ENCODE measurements at regions not wholly inside any gene's neighbourhood (a gene's known extent, or its start where the extent isn't known, plus 50 kb on each side); places are given as distances from the start of the nearest gene placed in this dataset.
"Not testable (repeated sequence)": the region's sequence is repeated elsewhere in the genome, so short reads cannot be mapped to it uniquely, and the experiment has no call there.

DNA sequence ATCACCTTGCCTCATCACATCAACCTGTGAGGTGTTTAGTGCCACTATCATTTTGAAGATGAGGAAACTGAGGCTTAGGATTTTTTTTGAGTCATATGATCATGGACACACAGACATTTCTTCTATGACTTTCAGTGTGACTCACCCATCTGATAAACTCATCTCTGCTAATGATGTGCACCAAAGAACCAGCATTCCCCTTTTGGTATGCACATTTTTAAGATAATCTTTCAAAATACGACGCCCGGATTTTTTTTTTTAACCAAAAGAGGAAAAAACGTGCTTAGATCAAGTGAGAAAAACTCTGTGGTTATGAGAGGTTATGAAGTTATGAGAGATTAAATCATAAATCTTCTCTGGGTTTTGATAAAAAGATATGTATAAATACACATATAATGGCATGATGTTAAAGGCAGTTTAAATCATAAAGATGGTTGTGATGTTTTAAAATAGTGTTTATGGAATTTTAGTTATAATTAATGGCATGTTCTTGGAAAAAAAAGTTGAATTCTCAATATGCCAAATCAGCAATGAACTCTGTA, 948.1 kb downstream of the TMTC2 start:
- in situ Hi-C loops (cut with HindIII; ENCODE audit: low sequenced_read_pairs) = no loop called here

DNA sequence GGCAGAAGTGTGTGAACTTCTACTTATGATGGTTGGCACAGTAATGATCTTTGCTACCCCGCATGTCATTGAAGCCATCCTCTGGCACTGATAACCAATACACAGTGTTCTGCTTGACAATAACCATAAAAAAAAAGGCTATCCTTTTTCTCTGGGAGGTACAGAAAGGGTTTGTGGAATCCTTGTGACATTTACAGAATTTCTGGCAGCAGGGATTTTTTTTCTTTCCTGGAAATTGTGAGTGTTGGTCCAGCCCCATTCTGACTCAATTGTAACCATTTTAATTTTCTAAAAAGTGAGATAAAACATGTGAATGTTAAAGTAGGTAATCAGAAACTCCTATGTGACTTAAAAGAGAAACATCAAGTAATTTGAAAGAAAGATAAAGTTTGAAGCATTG, 943.8 kb downstream of the TMTC2 start:
- DNase-seq (ENCODE audit: low spot score) = no peak
- in situ Hi-C loops (cut with HindIII; ENCODE audit: low sequenced_read_pairs) = no loop called here

More for the DNA sequence above, 948.1 kb downstream of the TMTC2 start:
- no peak for DNase-seq (ENCODE audit: low spot score)

DNA sequence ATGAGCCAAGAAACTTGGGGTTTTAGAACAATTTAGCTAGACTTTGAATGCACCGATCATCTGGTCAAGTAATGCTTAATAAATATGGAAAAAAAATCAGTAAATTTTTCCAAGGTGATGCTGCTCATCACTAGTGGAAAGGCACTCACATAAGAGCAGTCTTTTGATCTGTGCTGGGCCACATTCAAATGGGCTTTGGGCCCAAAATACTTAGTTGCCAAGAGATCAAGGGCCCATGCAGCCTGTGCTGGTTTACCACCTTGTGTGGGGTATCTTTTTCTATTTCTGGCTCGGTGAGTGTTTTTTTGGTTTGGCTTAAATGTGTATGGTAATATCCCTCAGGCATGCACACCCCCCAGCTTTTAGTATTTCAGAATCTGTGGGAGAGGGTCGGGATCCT, 943.2 kb downstream of the TMTC2 start:
- no peak for DNase-seq (ENCODE audit: low spot score)
- in situ Hi-C loops (cut with HindIII; ENCODE audit: low sequenced_read_pairs) = no loop called here

DNA sequence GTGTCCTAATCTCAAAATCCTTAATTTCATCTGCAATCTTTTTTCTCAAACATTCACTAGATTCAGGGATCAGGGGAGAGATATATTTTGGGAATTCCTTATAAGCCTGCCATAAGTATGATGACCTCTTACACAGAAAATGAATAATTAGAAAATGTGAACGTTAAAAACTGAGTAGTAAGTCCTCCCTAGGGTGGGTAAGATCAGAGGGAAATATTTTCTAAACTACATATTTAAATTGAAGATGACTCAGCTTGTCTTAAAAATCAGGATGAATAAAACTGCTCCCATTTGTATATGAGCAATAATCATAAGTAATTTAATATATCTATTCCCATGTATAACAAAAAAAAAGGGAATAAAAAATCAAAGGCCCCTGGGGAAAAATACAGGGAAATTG, 935.5 kb downstream of the TMTC2 start:
- no peak for DNase-seq (ENCODE audit: low spot score)
- in situ Hi-C loops (cut with HindIII; ENCODE audit: low sequenced_read_pairs) = no loop called here

DNA sequence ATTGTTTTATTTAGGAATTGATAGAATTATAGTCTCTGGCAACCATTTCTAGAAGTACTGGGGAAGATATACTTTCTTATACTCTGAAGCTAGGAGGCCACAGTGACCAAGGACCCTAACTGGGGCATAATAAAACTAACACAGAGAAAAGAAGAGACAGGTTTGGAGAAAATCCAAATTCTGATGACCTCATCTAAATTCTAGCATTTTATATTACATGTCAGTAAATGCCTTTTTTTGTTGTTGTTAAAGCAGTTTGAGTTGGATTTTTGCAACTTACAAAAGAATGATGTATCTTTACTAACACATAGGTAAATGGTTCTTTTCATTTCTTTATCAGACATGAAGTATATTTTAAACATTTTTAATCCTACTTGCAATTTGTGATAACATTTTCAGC, 933.3 kb downstream of the TMTC2 start:
- in situ Hi-C loops (cut with HindIII; ENCODE audit: low sequenced_read_pairs) = no loop called here
- no peak for DNase-seq (ENCODE audit: low spot score)

DNA sequence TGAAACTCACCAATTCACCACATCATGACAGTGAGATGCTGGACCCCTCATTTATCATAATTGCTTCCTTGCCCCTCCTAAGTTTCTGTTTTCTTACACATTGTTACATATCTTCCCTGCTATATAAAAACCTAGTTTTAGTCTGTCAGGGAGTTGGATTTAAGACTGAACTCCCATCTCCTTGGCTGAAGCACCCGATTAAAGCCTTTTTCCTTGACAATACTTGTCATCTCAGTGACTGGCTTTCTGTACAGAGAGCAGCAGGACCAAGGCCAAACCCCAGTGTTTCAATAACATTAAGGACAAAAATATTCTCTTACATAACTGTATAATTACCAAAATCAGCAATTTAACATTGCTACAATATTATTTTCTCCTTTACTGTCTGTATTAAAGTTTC, 928.4 kb downstream of the TMTC2 start:
- DNase-seq (ENCODE audit: low spot score) = no peak
- in situ Hi-C loops (cut with HindIII; ENCODE audit: low sequenced_read_pairs) = no loop called here

DNA sequence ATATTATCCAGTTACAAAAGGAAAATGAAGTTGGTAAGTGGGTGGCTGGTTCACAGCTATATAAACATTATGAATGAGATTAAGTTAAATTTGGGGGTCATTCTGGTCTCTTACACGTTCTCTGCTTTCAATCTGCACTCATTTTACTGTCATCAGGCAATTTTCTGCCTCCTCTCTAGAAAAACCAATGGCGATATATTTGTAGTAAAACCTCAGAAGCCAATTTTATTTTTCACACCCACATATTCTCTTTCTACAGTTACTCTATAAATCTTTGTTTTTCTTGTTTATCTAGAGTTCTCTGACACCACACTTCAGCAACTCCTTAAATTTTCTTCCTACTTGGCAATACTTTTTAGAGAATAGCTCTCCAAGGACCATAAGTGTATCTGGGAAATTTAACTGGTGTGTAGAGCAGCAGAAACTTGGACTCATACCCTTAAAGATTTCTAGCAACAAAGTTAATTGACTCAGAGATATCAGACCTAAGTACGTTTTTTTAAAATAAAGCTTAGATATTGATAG, 926.9 kb downstream of the TMTC2 start:
- no peak for DNase-seq (ENCODE audit: low spot score)
- in situ Hi-C loops (cut with HindIII; ENCODE audit: low sequenced_read_pairs) = no loop called here

DNA sequence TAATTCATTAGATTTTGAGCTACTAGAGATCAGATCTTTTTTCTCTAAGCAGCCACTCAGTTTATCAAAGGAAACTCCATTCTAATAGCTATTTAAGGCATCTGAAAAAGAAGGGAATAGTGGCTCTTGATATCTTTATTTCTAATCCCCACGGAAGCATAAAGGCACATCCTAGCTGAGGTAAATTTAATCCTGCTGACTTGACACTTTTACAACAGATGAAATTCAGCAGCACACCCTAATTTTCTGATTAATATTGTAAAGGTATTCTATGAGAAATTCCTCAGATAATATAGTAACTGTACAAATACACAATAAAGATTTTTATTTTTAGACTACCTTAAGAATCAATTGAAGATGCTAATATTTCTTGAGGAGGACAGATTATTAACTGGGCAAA, 916.4 kb downstream of the TMTC2 start:
- no peak for DNase-seq (ENCODE audit: low spot score)
- in situ Hi-C loops (cut with HindIII; ENCODE audit: low sequenced_read_pairs) = no loop called here

DNA sequence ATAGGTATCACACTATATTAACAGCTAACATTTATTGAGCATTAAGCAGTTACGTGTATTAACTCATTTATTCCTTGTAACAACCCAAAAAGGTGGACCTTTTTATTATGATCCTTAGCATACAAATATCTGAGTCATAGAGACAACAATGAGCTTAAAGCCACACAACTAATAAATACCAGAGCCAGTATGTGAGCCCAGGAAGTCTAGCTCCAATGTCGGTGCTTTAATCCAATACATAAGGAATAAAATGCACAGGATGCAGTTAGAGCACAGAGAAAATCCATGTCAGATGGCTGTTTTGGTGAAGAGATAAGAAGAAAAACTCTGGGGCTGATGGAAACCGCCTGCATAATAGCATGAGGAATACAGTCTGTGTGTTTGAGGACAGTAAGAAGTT, 888.6 kb downstream of the TMTC2 start:
- in situ Hi-C loops (cut with HindIII; ENCODE audit: low sequenced_read_pairs) = no loop called here
- DNase-seq (ENCODE audit: low spot score) = no peak

DNA sequence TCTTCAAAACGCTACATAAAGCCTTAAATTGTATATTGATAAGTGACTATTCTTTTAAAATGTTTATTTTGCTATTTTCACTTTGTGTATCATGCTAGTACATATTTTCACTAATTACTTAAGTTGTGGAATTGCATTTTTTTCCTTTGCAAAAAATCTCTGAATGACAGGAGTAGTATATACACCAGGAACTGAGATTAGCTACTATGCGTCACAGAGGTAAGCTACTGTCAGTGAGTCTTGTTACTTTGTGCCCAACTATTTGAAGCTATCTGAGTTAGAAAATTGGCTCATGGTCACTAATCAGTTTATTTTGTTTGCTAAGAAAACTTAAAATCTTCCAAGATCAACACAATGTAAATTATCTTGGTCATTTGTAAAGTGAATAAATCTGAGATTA, 887.4 kb downstream of the TMTC2 start:
- no peak for DNase-seq (ENCODE audit: low spot score)
- in situ Hi-C loops (cut with HindIII; ENCODE audit: low sequenced_read_pairs) = no loop called here

DNA sequence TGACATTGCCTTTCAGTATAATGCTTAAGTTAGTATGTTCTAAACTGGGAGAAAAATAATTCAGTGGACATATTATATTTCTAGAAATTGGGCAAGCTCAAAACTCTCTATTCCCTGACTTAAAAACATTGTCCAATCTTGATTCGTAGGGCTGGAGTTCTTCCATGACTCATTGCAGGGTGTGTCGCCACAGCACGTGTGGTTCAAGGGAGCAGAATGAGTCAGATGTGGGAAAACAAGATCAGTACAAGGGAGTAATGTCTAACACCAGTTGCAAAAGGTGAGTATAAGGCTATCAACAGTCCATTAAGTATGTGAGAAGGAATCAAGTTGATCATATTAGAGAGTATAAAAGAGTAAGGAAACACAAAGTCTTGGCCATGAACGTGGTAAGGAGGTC, 887.0 kb downstream of the TMTC2 start:
- in situ Hi-C loops (cut with HindIII; ENCODE audit: low sequenced_read_pairs) = no loop called here
- no peak for DNase-seq (ENCODE audit: low spot score)

DNA sequence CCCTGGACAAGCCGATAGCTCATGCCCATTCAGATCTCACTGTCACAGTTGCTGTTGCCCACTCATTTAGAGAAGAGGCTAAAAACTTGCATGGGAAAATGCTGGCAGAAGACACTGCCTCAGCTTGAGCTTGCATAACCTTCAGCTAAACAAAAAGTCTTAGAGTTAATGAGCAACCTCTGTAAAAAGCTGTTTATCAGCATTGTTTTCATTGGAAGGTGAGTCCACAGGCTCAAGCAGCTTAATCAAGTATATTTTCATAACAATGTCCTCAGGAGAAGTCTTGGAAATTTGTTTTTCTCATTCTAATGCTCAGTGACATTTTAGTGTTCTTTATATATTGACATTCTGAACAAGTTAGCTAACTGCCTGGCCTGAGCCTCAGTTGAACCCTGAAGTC, 872.9 kb downstream of the TMTC2 start:
- in situ Hi-C loops (cut with HindIII; ENCODE audit: low sequenced_read_pairs) = no loop called here
- DNase-seq (ENCODE audit: low spot score) = no peak

DNA sequence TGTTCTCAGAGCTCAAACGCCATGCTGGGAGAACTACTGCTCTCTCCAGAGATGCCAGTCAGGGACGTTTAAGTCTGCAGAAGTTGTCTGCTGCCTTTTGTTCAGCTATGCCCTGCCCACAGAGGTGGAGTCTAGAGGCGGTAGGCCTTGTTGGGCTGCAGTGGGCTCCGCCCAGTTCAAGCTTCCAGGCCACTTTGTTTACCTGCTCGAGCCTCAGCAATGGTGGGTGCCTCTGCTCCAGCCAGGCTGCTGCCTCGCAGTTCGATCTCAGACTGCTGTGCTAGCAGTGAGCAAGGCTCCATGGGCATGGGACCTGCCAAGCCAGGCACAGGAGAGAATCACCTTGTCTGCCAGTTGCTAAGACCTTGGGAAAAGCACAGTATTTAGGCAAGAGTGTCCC, 869.3 kb downstream of the TMTC2 start:
- in situ Hi-C loops (cut with HindIII; ENCODE audit: low sequenced_read_pairs); DNase-seq (ENCODE audit: low spot score): not testable (repeated sequence)

DNA sequence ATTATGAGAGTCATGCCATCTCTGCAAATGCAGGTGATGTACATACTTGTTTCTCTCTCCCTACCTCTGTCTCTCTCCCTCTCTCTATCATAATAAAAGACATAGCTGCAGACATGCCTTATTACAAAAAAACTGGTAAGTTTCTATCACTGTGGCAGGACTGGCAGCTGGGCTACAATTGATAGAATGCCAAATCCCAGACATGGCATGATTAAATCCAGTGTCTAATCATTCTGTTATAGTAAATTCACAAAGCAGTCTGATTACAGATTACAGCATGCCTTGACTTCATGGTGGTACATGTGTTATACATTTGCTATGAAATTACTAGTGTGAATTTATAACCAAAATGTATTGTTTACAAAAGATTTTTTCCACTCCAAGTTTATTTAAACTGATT, 854.7 kb downstream of the TMTC2 start:
- in situ Hi-C loops (cut with HindIII; ENCODE audit: low sequenced_read_pairs) = no loop called here
- no peak for DNase-seq (ENCODE audit: low spot score)

DNA sequence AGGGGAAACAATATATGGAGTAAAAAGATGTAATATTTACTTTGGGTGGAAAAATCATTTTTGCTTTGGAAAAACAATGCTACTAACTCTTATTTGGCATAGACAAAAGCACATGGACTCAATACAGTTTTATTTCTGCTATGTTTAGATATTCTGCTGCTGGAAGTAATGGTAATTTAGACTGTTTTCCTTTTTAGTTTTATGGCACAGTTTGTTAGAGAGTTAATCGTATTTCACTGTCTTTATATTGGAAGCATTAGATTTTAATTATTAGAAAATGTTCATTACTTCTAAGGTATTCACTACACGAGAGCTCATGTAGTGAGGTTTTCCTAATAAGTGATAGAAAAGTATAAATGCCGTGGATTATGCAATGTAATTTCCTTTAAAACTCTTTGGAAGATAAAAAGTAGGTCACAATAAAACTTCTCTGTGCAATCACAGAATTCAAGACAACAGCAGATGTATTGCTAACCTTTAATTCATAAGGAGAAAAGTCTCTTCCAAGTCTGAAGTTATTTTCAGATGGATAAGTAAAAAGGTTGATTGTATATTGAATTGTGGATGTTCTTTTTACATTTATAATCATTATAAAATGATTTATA, 851.8 kb downstream of the TMTC2 start:
- in situ Hi-C loops (cut with HindIII; ENCODE audit: low sequenced_read_pairs) = no loop called here
- DNase-seq (ENCODE audit: low spot score) = no peak

DNA sequence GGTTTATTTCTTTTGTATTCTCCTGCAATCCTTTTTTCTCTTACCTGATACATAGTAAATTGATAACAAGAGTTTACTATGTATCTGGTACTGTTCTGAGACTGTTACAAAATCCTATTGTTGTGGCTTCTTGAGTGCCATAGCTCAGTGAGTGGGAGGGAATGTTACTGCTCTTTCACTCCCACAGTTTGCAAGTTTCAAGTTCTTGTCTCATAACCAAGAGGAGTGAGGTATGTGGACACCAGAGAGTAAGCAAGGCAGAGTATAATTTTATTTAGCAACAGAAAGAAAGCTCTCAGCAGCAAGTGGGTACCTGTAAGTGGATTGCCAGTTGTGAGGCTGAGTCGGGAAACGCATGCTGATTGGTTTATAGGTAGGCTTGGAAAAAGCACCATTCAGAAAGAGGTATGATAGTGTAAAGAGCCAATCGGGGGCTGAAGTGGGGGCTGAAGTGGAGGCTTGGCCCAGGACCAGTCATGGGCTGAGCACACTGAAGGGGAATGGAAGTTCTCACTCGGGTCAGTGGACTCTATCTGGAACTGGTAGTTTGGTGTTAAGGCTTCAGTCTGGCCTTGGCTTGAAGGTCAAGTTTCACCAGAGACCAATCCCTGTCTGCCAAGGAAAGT, 850.8 kb downstream of the TMTC2 start:
- no peak for DNase-seq (ENCODE audit: low spot score)

DNA sequence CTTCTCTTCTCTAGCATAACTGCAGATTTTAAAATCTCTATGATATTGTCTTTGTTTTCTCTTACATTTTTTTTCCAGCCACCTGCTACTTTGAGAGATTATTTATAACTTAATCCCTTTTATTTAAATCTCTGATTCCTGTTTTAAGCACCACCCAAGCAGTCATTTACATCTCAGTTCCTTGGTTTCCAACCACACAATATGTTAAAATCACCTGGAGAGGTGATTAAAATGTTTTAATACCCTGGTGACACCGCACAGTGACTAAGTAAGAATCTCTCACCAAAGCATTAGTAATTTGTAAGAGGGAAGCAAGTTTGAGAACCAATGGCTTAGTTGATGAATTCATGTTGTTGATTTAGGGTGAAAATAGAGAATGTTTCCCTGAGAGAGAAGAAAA, 849.8 kb downstream of the TMTC2 start:
- no peak for DNase-seq (ENCODE audit: low spot score)
- in situ Hi-C loops (cut with HindIII; ENCODE audit: low sequenced_read_pairs) = no loop called here

More for the DNA sequence above, 850.8 kb downstream of the TMTC2 start:
- in situ Hi-C loops (cut with HindIII; ENCODE audit: low sequenced_read_pairs) = no loop called here

DNA sequence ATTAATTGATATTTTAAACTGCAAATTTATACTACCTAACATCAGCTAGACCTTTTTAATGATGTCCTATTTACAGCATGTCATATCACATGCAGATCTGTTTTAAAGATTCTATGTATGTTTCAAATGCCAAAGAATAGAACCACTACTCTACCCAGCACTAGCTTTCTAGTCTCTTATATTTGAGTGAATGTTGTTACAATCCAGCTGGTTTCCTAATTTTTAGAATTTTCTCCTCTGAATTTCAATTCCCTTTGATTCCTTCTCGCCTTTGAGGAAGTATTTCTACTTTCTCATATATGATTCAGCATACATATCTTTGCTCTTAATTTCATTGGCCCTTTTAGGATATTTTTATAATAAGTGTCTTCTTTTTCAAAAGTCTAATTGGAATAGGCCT, 841.9 kb downstream of the TMTC2 start:
- DNase-seq (ENCODE audit: low spot score) = no peak
- in situ Hi-C loops (cut with HindIII; ENCODE audit: low sequenced_read_pairs) = no loop called here

DNA sequence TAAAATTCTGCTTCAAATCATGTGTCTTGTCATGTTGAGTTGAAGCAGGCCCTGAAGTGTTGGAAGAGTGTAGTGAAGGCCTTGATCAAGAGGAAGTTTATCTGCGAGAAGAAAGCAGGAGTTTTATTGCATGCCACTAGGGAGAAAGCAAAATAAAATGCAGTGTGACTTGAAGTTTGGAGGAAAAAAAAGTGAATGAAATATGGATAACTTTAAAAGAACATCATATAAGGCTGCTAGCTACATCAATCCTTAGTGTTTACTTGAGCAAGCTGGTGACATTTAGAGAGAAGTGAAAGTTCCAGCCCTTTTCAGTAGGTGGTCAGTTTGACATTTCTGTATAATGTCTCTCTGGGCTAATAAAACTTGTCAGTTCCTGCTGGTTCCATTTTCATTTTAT, 841.1 kb downstream of the TMTC2 start:
- in situ Hi-C loops (cut with HindIII; ENCODE audit: low sequenced_read_pairs) = no loop called here
- DNase-seq (ENCODE audit: low spot score) = peak; percentile 4

DNA sequence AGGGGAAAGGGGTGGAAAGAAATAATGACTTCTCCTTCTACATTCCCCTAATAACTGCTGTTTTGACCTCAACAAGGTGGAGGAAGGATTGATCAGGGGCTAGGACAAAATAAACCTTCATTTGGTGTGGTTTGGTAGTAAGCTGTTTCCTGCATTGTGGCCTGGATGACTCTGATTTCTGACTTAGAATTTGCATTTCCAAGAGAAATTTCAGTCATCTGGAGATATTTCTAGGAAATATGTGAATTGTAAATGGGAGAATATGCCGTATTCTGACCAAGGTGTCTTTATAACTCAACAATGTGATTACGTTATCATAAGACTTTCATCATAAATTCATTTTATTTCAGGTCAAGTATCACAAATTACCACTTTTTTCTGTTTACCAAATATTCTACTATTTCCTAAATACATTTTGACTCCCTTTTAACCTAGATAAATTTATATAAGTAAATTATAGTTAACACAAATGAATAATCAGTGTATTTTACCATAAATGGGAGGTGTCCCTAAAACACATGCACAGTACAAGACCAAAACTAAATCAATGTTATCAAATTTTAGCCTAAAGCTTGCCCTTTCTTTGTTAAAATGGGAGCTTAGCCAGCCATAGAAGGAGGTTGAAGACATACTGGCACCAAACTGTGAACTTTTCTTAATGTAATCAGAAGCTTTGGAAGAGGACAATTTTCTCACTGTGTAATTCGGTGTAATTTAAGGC, 828.8 kb downstream of the TMTC2 start:
- in situ Hi-C loops (cut with HindIII; ENCODE audit: low sequenced_read_pairs) = no loop called here
- no peak for DNase-seq (ENCODE audit: low spot score)

Data from G401 (cell line).